ENCODE measurements at regions not wholly inside any gene's neighbourhood (a gene's known extent, or its start where the extent isn't known, plus 50 kb on each side); places are given as distances from the start of the nearest gene placed in this dataset.

DNA sequence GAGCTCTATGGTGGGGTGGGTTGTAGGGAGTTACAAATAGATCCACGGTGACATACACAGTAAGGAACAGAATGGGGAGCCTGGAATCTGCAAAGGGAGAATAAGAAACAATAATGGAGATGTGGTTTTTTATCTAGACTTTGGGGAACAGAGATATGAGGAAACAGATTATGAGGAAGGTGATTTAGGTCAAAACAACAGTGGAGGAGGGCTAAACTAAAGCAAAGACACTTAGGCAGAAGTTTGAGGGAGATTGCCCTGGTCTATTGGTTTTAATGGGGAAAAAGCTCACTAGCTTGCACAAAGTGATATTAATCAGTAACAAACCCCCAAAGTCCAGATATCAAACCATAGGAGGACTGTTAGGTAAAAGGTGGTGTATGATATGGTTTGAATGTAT is 144.5 kb upstream of the DYRK2 start:
- no peak overlapping the region for H3K9ac ChIP-seq (ENCODE audit: low read length)
- no peaks in the 10 kb centered on the region for H4K20me1 ChIP-seq (ENCODE audit: insufficient read depth)
- H3K27me3 ChIP-seq (ENCODE audit: insufficient read depth, low read depth, low read length) = no peaks in the 10 kb centered on the region
- H3K4me3 ChIP-seq (ENCODE audit: low read length) = no peak overlapping the region
- H3K79me2 ChIP-seq (replicated peaks; ENCODE audit: insufficient read depth, low read length) = no peaks in the 10 kb centered on the region
- H3F3A ChIP-seq (ENCODE audit: insufficient read depth, low read length, poor library complexity, severe bottlenecking) = no peaks in the 10 kb centered on the region
- TF ChIP-seq POLR2AphosphoS5 (IDR thresholded peaks at IDR 0.05) = no peak
- TF ChIP-seq RAD21 (conservative IDR thresholded peaks at IDR 0.05) = no peak
- TF ChIP-seq EZH2 (IDR thresholded peaks at IDR 0.05; ENCODE audit: borderline replicate concordance, insufficient read depth, low read length, poor library complexity, severe bottlenecking) = no peak
- TF ChIP-seq, protein P1, sequence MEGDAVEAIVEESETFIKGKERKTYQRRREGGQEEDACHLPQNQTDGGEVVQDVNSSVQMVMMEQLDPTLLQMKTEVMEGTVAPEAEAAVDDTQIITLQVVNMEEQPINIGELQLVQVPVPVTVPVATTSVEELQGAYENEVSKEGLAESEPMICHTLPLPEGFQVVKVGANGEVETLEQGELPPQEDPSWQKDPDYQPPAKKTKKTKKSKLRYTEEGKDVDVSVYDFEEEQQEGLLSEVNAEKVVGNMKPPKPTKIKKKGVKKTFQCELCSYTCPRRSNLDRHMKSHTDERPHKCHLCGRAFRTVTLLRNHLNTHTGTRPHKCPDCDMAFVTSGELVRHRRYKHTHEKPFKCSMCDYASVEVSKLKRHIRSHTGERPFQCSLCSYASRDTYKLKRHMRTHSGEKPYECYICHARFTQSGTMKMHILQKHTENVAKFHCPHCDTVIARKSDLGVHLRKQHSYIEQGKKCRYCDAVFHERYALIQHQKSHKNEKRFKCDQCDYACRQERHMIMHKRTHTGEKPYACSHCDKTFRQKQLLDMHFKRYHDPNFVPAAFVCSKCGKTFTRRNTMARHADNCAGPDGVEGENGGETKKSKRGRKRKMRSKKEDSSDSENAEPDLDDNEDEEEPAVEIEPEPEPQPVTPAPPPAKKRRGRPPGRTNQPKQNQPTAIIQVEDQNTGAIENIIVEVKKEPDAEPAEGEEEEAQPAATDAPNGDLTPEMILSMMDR (IDR thresholded peaks at IDR 0.05; ENCODE audit: poor library complexity, severe bottlenecking) = no peak
- H3K27ac ChIP-seq (ENCODE audit: low read length) = no peak overlapping the region
- no peaks in the 10 kb centered on the region for H3K9me3 ChIP-seq (ENCODE audit: low read length)
- H3K9me2 ChIP-seq (ENCODE audit: insufficient read depth, low read length) = no peaks in the 10 kb centered on the region
- H2AFZ ChIP-seq (ENCODE audit: low read depth, low read length) = no peak overlapping the region
- H3K4me2 ChIP-seq (ENCODE audit: low read length) = no peak overlapping the region
- no peaks in the 10 kb centered on the region for H3K36me3 ChIP-seq (ENCODE audit: insufficient read depth, low read length)

GRCh38 chr12:67506739-67507138 is 141.8 kb upstream of the DYRK2 start:
- Histone ChIP-seq H3K9ac (ENCODE audit: low read length) (no peak overlapping the region), H3K4me3 (ENCODE audit: low read length) (no peak overlapping the region), H3K36me3 (ENCODE audit: insufficient read depth, low read length) (no peaks in the 10 kb centered on the region), H3K4me2 (ENCODE audit: low read length) (no peak overlapping the region), H3F3A (ENCODE audit: insufficient read depth, low read length, poor library complexity, severe bottlenecking) (no peaks in the 10 kb centered on the region), H3K9me3 (ENCODE audit: low read length) (no peaks in the 10 kb centered on the region), H4K20me1 (ENCODE audit: insufficient read depth) (no peaks in the 10 kb centered on the region), H3K27me3 (ENCODE audit: insufficient read depth, low read depth, low read length) (no peaks in the 10 kb centered on the region), H3K27ac (ENCODE audit: low read length) (no peak overlapping the region), H3K79me2 (replicated peaks; ENCODE audit: insufficient read depth, low read length) (no peaks in the 10 kb centered on the region), H3K9me2 (ENCODE audit: insufficient read depth, low read length) (no peaks in the 10 kb centered on the region), H2AFZ (ENCODE audit: low read depth, low read length) (no peak overlapping the region)
- TF ChIP-seq TAF1 (IDR thresholded peaks at IDR 0.05; ENCODE audit: low read depth) (no peak), MXI1 (conservative IDR thresholded peaks at IDR 0.05; ENCODE audit: poor library complexity, severe bottlenecking) (no peak), EZH2 (IDR thresholded peaks at IDR 0.05; ENCODE audit: borderline replicate concordance, insufficient read depth, low read length, poor library complexity, severe bottlenecking) (no peak), EP300 (conservative IDR thresholded peaks at IDR 0.05; ENCODE audit: poor library complexity, severe bottlenecking) (no peak), RAD21 (conservative IDR thresholded peaks at IDR 0.05) (no peak)
- TF ChIP-seq, protein P1 (IDR thresholded peaks at IDR 0.05; ENCODE audit: poor library complexity, severe bottlenecking) = no peak

GRCh38 chr12:67508830-67509229 is 139.7 kb upstream of the DYRK2 start:
- Histone ChIP-seq H3F3A (ENCODE audit: insufficient read depth, low read length, poor library complexity, severe bottlenecking) (no peaks in the 10 kb centered on the region), H3K79me2 (replicated peaks; ENCODE audit: insufficient read depth, low read length) (no peaks in the 10 kb centered on the region), H3K36me3 (ENCODE audit: insufficient read depth, low read length) (no peaks in the 10 kb centered on the region), H3K9me3 (ENCODE audit: low read length) (no peaks in the 10 kb centered on the region), H4K20me1 (ENCODE audit: insufficient read depth) (no peaks in the 10 kb centered on the region), H3K4me3 (ENCODE audit: low read length) (no peak overlapping the region), H3K9ac (ENCODE audit: low read length) (no peak overlapping the region), H3K9me2 (ENCODE audit: insufficient read depth, low read length) (no peaks in the 10 kb centered on the region), H2AFZ (ENCODE audit: low read depth, low read length) (no peak overlapping the region), H3K27me3 (ENCODE audit: insufficient read depth, low read depth, low read length) (no peaks in the 10 kb centered on the region), H3K4me2 (ENCODE audit: low read length) (no peak overlapping the region), H3K27ac (ENCODE audit: low read length) (no peak overlapping the region)
- TF ChIP-seq, protein P1 (IDR thresholded peaks at IDR 0.05; ENCODE audit: poor library complexity, severe bottlenecking) = no peak
- no peak for TF ChIP-seq TAF1 (IDR thresholded peaks at IDR 0.05; ENCODE audit: low read depth)
- TF ChIP-seq, protein P2, sequence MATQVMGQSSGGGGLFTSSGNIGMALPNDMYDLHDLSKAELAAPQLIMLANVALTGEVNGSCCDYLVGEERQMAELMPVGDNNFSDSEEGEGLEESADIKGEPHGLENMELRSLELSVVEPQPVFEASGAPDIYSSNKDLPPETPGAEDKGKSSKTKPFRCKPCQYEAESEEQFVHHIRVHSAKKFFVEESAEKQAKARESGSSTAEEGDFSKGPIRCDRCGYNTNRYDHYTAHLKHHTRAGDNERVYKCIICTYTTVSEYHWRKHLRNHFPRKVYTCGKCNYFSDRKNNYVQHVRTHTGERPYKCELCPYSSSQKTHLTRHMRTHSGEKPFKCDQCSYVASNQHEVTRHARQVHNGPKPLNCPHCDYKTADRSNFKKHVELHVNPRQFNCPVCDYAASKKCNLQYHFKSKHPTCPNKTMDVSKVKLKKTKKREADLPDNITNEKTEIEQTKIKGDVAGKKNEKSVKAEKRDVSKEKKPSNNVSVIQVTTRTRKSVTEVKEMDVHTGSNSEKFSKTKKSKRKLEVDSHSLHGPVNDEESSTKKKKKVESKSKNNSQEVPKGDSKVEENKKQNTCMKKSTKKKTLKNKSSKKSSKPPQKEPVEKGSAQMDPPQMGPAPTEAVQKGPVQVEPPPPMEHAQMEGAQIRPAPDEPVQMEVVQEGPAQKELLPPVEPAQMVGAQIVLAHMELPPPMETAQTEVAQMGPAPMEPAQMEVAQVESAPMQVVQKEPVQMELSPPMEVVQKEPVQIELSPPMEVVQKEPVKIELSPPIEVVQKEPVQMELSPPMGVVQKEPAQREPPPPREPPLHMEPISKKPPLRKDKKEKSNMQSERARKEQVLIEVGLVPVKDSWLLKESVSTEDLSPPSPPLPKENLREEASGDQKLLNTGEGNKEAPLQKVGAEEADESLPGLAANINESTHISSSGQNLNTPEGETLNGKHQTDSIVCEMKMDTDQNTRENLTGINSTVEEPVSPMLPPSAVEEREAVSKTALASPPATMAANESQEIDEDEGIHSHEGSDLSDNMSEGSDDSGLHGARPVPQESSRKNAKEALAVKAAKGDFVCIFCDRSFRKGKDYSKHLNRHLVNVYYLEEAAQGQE (IDR thresholded peaks at IDR 0.05; ENCODE audit: borderline replicate concordance) = no peak
- TF ChIP-seq RAD21 (conservative IDR thresholded peaks at IDR 0.05) = no peak
- TF ChIP-seq EZH2 (IDR thresholded peaks at IDR 0.05; ENCODE audit: borderline replicate concordance, insufficient read depth, low read length, poor library complexity, severe bottlenecking) = no peak
- TF ChIP-seq EP300 (conservative IDR thresholded peaks at IDR 0.05; ENCODE audit: poor library complexity, severe bottlenecking) = no peak
- TF ChIP-seq SMC3 (conservative IDR thresholded peaks at IDR 0.05; ENCODE audit: poor library complexity) = no peak
- TF ChIP-seq MXI1 (conservative IDR thresholded peaks at IDR 0.05; ENCODE audit: poor library complexity, severe bottlenecking) = no peak
- no peak for TF ChIP-seq POLR2AphosphoS5 (IDR thresholded peaks at IDR 0.05)

Data from neural cell (in vitro differentiated cells).